ENCODE measurements at regions not wholly inside any gene's neighbourhood (a gene's known extent, or its start where the extent isn't known, plus 50 kb on each side); places are given as distances from the start of the nearest gene placed in this dataset.

- WGBS (ENCODE audit: insufficient coverage): 83% methylated on average over 2 of the region's 4 CpGs
- H3K27ac ChIP-seq (ENCODE audit: low read length in 2 of 2): no peak overlapping the region
- no peaks in the 10 kb centered on the region for H4K20me1 ChIP-seq (ENCODE audit: control insufficient read depth, insufficient read depth, low read length, poor library complexity, severe bottlenecking)
- no peak overlapping the region for H3K4me3 ChIP-seq (ENCODE audit: control extremely low read depth in 1 of 5, extremely low read depth in 1 of 5, insufficient read depth in 1 of 5, low read depth in 2 of 5, low read length in 4 of 5)
- H3K27me3 ChIP-seq (replicated peaks in 1 of 4; ENCODE audit: control extremely low read depth in 1 of 4, control insufficient read depth in 3 of 4, insufficient read depth in 4 of 4, low read length in 3 of 4): no peaks in the 10 kb centered on the region
- DNase-seq: no peak
- no peak overlapping the region for H3K4me2 ChIP-seq (replicated peaks; ENCODE audit: low read depth, low read length, poor library complexity, severe bottlenecking)
- Mint-ChIP-seq H3K4me3 (no peak overlapping the region), H3K27me3 (no peaks in the 10 kb centered on the region), H3K4me1 (no peaks in the 10 kb centered on the region), H3K27ac (no peak overlapping the region), H3K9me3 (ENCODE audit: insufficient read depth) (peaks cover 5% of the 10 kb centered on the region)
- ChIA-PET POLR2A (no interaction called here), CTCF (no interaction called here)
- no peaks in the 10 kb centered on the region for H3K36me3 ChIP-seq (replicated peaks in 1 of 2; ENCODE audit: control extremely low read depth in 1 of 2, control insufficient read depth in 1 of 2, extremely low read depth in 1 of 2, insufficient read depth in 2 of 2, low read length in 1 of 2)
- no peaks in the 10 kb centered on the region for H3K79me2 ChIP-seq (ENCODE audit: control insufficient read depth, insufficient read depth, low read length)
- intact Hi-C loops (cut with micrococcal nuclease): no loop called here
- no peak for TF ChIP-seq CTCF (IDR thresholded peaks at IDR 0.05)
- no peaks in the 10 kb centered on the region for H3K4me1 ChIP-seq (ENCODE audit: control insufficient read depth in 2 of 2, insufficient read depth in 2 of 2, low read length in 2 of 2)
- no peak overlapping the region for H3K9ac ChIP-seq (ENCODE audit: low read length)
- ATAC-seq (ENCODE audit: low read depth): no peak
- H2AFZ ChIP-seq (ENCODE audit: insufficient read depth, low read depth, low read length, poor library complexity, severe bottlenecking): no peak overlapping the region
- H3K9me3 ChIP-seq (ENCODE audit: control extremely low read depth in 1 of 3, control insufficient read depth in 2 of 3, insufficient read depth in 1 of 3, low read length in 2 of 3): peaks cover 0 to 2% (median 0%) of the 10 kb centered on the region in 3 donors
Observed at GRCh38 chr18:30545393-30545792, 497.1 kb downstream of the DSC3 start.

- ChIA-PET POLR2A (no interaction called here), CTCF (no interaction called here)
- no peaks in the 10 kb centered on the region for H3K27me3 Mint-ChIP-seq
- H2AFZ ChIP-seq (ENCODE audit: insufficient read depth, low read depth, low read length, poor library complexity, severe bottlenecking): no peak overlapping the region
- H3K36me3 ChIP-seq (replicated peaks in 1 of 2; ENCODE audit: control extremely low read depth in 1 of 2, control insufficient read depth in 1 of 2, extremely low read depth in 1 of 2, insufficient read depth in 2 of 2, low read length in 1 of 2): no peaks in the 10 kb centered on the region
- no peak overlapping the region for H3K4me3 ChIP-seq (ENCODE audit: control extremely low read depth in 1 of 5, extremely low read depth in 1 of 5, insufficient read depth in 1 of 5, low read depth in 2 of 5, low read length in 4 of 5)
- no peaks in the 10 kb centered on the region for H4K20me1 ChIP-seq (ENCODE audit: control insufficient read depth, insufficient read depth, low read length, poor library complexity, severe bottlenecking)
- H3K9me3 ChIP-seq (ENCODE audit: control extremely low read depth in 1 of 3, control insufficient read depth in 2 of 3, insufficient read depth in 1 of 3, low read length in 2 of 3): peaks cover 0 to 2% (median 0%) of the 10 kb centered on the region in 3 donors
- no peak overlapping the region for H3K27ac ChIP-seq (ENCODE audit: low read length in 2 of 2)
- no peaks in the 10 kb centered on the region for H3K4me1 Mint-ChIP-seq
- intact Hi-C loops (cut with micrococcal nuclease): no loop called here
- no peaks in the 10 kb centered on the region for H3K4me1 ChIP-seq (ENCODE audit: control insufficient read depth in 2 of 2, insufficient read depth in 2 of 2, low read length in 2 of 2)
- TF ChIP-seq CTCF (IDR thresholded peaks at IDR 0.05) (no peak), EZH2 (IDR thresholded peaks at IDR 0.05; ENCODE audit: borderline replicate concordance, insufficient read depth, low read depth, low read length, poor library complexity, severe bottlenecking) (no peak)
- no peak overlapping the region for H3K27ac Mint-ChIP-seq
- peaks cover 5% of the 10 kb centered on the region for H3K9me3 Mint-ChIP-seq (ENCODE audit: insufficient read depth)
- H3K4me2 ChIP-seq (replicated peaks; ENCODE audit: low read depth, low read length, poor library complexity, severe bottlenecking): no peak overlapping the region
- H3K4me3 Mint-ChIP-seq: no peak overlapping the region
- H3K9ac ChIP-seq (ENCODE audit: low read length): no peak overlapping the region
- 93% methylated on average over 1 of the region's 2 CpGs for WGBS (ENCODE audit: insufficient coverage)
- no peaks in the 10 kb centered on the region for H3K79me2 ChIP-seq (ENCODE audit: control insufficient read depth, insufficient read depth, low read length)
- ATAC-seq (ENCODE audit: low read depth) (no peak), DNase-seq (no peak)
- H3K27me3 ChIP-seq (replicated peaks in 1 of 4; ENCODE audit: control extremely low read depth in 1 of 4, control insufficient read depth in 3 of 4, insufficient read depth in 4 of 4, low read length in 3 of 4): no peaks in the 10 kb centered on the region
Observed at GRCh38 chr18:30544141-30544540, 498.4 kb downstream of the DSC3 start.

Data from B cell (primary cell).